T-cell (primary cell): ENCODE measurements at regions not wholly inside any gene's neighbourhood (a gene's known extent, or its start where the extent isn't known, plus 50 kb on each side); places are given as distances from the start of the nearest gene placed in this dataset.

Experiments
- ATAC-seq, 4 experiments: fragments of 200-7000 bp in 3 of 4; fragments of 150-1000 bp in 1 of 4; cut with Tn5 transposase; replicated peaks in 1 of 4; 1 replicate in 3 of 4; 2 replicates in 1 of 4; pipeline ENCODE4 v1.10.0; 2021; ENCODE audit warnings: moderate library complexity in 3 of 4, mild to moderate bottlenecking in 2 of 4, moderate number of reproducible peaks in 1 of 4
- CTCF ChIA-PET, 2 donors: fragments of 300-600 bp; sonication (Branson Sonifier 250); formaldehyde crosslinking; loops; one replicate each; lab custom pipeline; 2022; ENCODE audit warnings: antibody characterized with exemption in 2 of 2; lab: Charles Lee
- POLR2A ChIA-PET, 2 donors: fragments of 300-600 bp; sonication (Branson Sonifier 250); formaldehyde crosslinking; loops; one replicate each; lab custom pipeline; 2022; ENCODE audit warnings: antibody characterized with exemption in 2 of 2; lab: Charles Lee
- DNase-seq, 35 experiments: peaks; one replicate each; pipeline versions ENCODE4 v3.0.0 to v3.0.0-alpha.2; 2013 to 2023
- H3K27ac ChIP-seq: one replicate; pipeline ENCODE4 v1.5.1; 2013; ENCODE audit warnings: low read length
- H3K27me3 ChIP-seq, 2 experiments: replicated peaks in 1 of 2; 1 replicate in 1 of 2; 2 replicates in 1 of 2; pipeline versions ENCODE4 v1.6.1 to v1.7.0; 2013; ENCODE audit warnings: low read length in 1 of 2, mixed read lengths in 1 of 2; ENCODE audit not compliant: control insufficient read depth in 2 of 2, insufficient read depth in 2 of 2; ENCODE audit errors: extremely low read depth in 1 of 2
- H3K36me3 ChIP-seq, 2 donors: 1 replicate in 1 of 2; 2 replicates in 1 of 2; pipeline versions ENCODE4 v1.6.1 to v1.7.0; 2013; ENCODE audit warnings: low read length in 1 of 2; ENCODE audit not compliant: control insufficient read depth in 2 of 2, insufficient read depth in 1 of 2; ENCODE audit errors: extremely low read depth in 1 of 2
- H3K4me1 ChIP-seq, 2 experiments: 1 replicate in 1 of 2; 2 replicates in 1 of 2; pipeline versions ENCODE4 v1.6.1 to v1.7.0; 2013; ENCODE audit warnings: low read length in 2 of 2, mixed read lengths in 1 of 2; ENCODE audit not compliant: insufficient read depth in 2 of 2, control insufficient read depth in 1 of 2; ENCODE audit errors: extremely low read depth in 1 of 2
- H3K4me3 ChIP-seq, 2 donors: 1 replicate in 1 of 2; 2 replicates in 1 of 2; pipeline versions ENCODE4 v1.5.1 to v1.7.0; 2013; ENCODE audit warnings: mild to moderate bottlenecking in 2 of 2, low read length in 1 of 2, moderate library complexity in 1 of 2; ENCODE audit not compliant: control insufficient read depth in 1 of 2; ENCODE audit errors: extremely low read depth in 1 of 2
- H3K9me3 ChIP-seq: 2 replicates; pipeline ENCODE4 v1.7.0; 2013
- H3K27ac Mint-ChIP-seq, 2 donors: one replicate each; pipeline ENCODE4 v1.8.0; 2020 to 2021; ENCODE audit warnings: mild to moderate bottlenecking in 2 of 2, mixed read lengths in 2 of 2
- H3K27me3 Mint-ChIP-seq, 2 donors: one replicate each; pipeline ENCODE4 v1.8.0; 2021 to 2022; ENCODE audit warnings: mixed read lengths in 2 of 2
- H3K36me3 Mint-ChIP-seq: one replicate; pipeline ENCODE4 v1.8.0; 2021; ENCODE audit warnings: mixed read lengths
- H3K4me1 Mint-ChIP-seq, 3 donors: one replicate each; pipeline ENCODE4 v1.8.0; 2020 to 2022; ENCODE audit warnings: mixed read lengths in 3 of 3, mild to moderate bottlenecking in 1 of 3
- H3K4me3 Mint-ChIP-seq, 3 donors: one replicate each; pipeline ENCODE4 v1.8.0; 2020 to 2022; ENCODE audit warnings: mild to moderate bottlenecking in 3 of 3, mixed read lengths in 3 of 3, moderate library complexity in 3 of 3
- H3K9me3 Mint-ChIP-seq, 3 donors: one replicate each; pipeline ENCODE4 v1.8.0; 2020 to 2022; ENCODE audit warnings: mixed read lengths in 3 of 3
- WGBS: methylation state at CpG from one replicate; pipeline ENCODE4 v1.1.5; 2013; ENCODE audit warnings: missing lambda C conversion rate; ENCODE audit not compliant: insufficient coverage; 5-methylcytosine and 5-hydroxymethylcytosine counted together

DNA sequence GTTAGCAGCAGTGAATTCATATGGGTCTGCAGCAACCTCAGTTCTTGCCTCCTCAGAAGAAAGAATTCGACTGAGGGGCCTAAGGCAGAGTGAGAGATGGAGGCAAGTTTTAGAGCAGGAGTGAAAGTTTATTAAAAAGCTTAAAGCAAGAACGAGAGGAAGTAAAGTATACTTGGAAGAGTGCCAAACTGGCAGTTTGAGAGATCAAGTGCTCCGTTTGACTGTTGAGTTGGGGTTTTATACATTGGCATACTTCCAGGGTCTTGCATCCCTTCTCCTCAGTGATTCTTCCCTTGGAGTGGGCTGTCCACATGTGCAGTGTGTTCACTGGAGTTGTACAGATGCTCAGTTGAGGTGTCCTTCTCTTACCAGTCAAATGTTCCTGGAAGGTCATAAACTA is 203.6 kb downstream of the SPATA31D1 start:
- no peaks in the 10 kb centered on the region for H3K4me1 ChIP-seq
- Mint-ChIP-seq H3K27me3 (no peaks in the 10 kb centered on the region), H3K27ac (no peak overlapping the region), H3K4me3 (no peak overlapping the region), H3K9me3 (peaks cover 10 to 13% (median 12%) of the 10 kb centered on the region in 3 donors), H3K36me3 (no peaks in the 10 kb centered on the region), H3K4me1 (no peaks in the 10 kb centered on the region)
- DNase-seq (no peak), ATAC-seq (no peak)
- no CpG with 5 or more reads among the region's 3 CpGs for WGBS
- no peaks in the 10 kb centered on the region for H3K36me3 ChIP-seq
- H3K4me3 ChIP-seq, result no peak overlapping the region
- H3K27ac ChIP-seq, result no peak overlapping the region
- no peaks in the 10 kb centered on the region for H3K27me3 ChIP-seq
- ChIA-PET CTCF (no interaction called here), POLR2A (no interaction called here)
- H3K9me3 ChIP-seq, result no peaks in the 10 kb centered on the region

DNA sequence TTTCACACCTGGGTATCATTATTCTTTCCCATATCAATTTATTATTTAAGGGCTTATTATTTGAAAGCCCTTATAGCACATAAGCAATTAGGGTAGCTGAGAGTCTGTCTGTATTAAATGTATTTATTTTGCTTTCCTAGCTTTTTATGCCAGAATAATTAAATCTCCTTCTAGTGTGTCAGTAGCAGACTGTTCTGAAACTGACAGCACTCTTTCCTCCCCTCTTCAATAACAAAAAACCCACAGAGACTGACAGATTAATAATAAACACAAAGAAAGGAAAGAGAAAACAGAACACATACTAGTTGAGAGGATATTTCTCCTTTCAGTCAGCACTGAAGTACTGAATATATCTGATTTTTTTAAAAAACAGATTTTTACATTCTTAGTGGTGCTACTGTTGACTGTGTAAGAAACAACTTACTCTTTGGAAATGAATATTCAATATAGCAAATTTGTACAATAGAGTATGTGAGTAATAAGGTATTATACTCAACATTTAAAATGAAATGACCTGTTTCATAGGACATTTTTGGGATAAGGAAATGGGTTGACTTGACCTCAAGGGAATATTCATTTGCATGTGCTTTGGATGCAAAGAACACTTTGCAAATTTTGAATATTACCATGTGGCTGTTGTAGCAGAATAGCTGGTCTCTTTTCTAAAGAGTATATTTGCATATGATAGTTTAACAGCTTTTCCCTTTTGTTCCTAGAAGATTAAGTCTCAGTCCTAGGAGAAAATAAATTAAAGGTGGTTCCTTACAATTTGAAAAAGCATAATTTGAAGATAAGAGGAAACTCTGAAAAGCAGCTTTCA is 208.3 kb downstream of the SPATA31D1 start:
- no peak overlapping the region for H3K27ac ChIP-seq
- Mint-ChIP-seq H3K4me3 (no peak overlapping the region), H3K9me3 (peaks cover 9 to 12% (median 9%) of the 10 kb centered on the region in 3 donors), H3K27ac (no peak overlapping the region), H3K4me1 (no peaks in the 10 kb centered on the region), H3K27me3 (no peaks in the 10 kb centered on the region), H3K36me3 (no peaks in the 10 kb centered on the region)
- ATAC-seq (no peak), DNase-seq (no peak)
- no peaks in the 10 kb centered on the region for H3K36me3 ChIP-seq
- ChIA-PET POLR2A (no interaction called here), CTCF (no interaction called here)
- no peak overlapping the region for H3K4me3 ChIP-seq
- no peaks in the 10 kb centered on the region for H3K9me3 ChIP-seq
- H3K4me1 ChIP-seq, result no peaks in the 10 kb centered on the region
- no peaks in the 10 kb centered on the region for H3K27me3 ChIP-seq

DNA sequence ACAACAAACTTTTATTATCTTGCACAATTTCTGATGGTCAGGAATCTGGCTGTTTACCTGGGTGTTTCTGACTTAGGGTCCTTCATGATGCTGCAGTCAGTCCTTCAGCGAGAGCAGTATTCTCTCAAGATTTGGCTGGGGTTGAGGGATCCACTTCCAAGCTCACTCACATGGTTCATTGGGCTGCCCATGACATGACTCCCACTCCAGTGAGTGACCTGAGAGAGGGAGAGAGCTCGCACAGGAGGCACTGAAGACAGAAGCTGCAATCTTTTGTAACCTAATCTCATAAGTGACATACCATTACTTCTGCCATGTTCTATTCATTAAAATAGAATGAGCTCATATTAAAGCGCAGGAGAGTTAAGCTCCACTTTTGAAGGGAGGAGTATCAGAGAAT is 212.6 kb downstream of the SPATA31D1 start:
- POLR2A ChIA-PET, result interaction anchor here in 1 of 2 donors (0.6 kb wide), 1 partner anchor 518 kb away, joined by 15 read pairs; no protein-coding TSS in a partner anchor
- no peaks in the 10 kb centered on the region for H3K4me1 ChIP-seq
- 100% methylated on average over 1 of the region's 3 CpGs for WGBS
- no peaks in the 10 kb centered on the region for H3K9me3 ChIP-seq
- H3K27me3 ChIP-seq, result no peaks in the 10 kb centered on the region
- Mint-ChIP-seq H3K27ac (no peak overlapping the region), H3K9me3 (peaks cover 0 to 3% (median 0%) of the 10 kb centered on the region in 3 donors), H3K4me3 (no peak overlapping the region), H3K27me3 (no peaks in the 10 kb centered on the region), H3K4me1 (no peaks in the 10 kb centered on the region), H3K36me3 (no peaks in the 10 kb centered on the region)
- no peak overlapping the region for H3K27ac ChIP-seq
- DNase-seq, result no peak
- H3K36me3 ChIP-seq, result no peaks in the 10 kb centered on the region
- CTCF ChIA-PET, result no interaction called here
- H3K4me3 ChIP-seq, result no peak overlapping the region
- ATAC-seq, result no peak

DNA sequence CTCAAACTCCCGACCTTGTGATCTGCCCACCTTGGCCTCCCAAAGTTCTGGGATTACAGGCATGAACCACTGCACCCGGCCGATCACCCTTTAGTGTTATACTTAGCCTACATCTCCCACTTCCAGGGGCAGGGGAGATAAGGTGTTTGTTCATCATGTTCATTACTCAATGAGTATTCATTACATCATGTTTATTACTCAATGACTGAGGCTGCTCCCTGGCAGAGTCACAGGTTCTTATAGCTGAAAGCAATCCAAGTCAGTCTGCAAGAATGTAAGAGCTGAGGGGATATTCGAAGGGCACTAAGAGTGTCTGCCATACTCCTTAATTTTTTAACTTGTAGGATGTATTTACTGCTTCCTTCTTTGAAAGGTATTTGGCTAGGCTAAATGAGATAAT is 214.2 kb downstream of the SPATA31D1 start:
- H3K9me3 ChIP-seq, result no peaks in the 10 kb centered on the region
- Mint-ChIP-seq H3K4me1 (no peaks in the 10 kb centered on the region), H3K27me3 (no peaks in the 10 kb centered on the region), H3K9me3 (peaks cover 0 to 3% (median under 1%) of the 10 kb centered on the region in 3 donors), H3K36me3 (no peaks in the 10 kb centered on the region), H3K27ac (no peak overlapping the region), H3K4me3 (no peak overlapping the region)
- DNase-seq (no peak), ATAC-seq (no peak)
- ChIA-PET POLR2A (no interaction called here), CTCF (no interaction called here)
- no peak overlapping the region for H3K4me3 ChIP-seq
- WGBS, result 67% methylated on average over 1 of the region's 4 CpGs
- H3K36me3 ChIP-seq, result no peaks in the 10 kb centered on the region
- H3K4me1 ChIP-seq, result no peaks in the 10 kb centered on the region
- no peaks in the 10 kb centered on the region for H3K27me3 ChIP-seq
- no peak overlapping the region for H3K27ac ChIP-seq

DNA sequence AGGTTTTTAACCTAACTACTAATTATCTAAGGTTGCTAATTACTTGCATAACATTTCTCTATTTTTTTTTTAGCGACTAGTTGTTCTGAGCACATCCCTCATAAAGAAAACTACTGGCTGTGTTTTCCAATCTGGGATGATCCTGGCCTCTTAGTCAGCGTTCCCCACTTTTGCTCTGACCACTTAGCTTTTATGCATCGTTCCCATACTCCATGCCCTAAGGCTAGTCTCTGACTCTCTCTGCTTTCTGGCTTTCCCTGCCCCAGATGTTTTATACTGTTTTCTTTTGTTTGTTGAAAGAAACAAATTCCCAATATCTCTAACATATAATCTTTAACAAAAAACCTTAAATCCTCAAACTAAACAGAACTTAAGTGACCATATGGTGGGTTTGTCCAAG is 217.9 kb downstream of the SPATA31D1 start:
- Histone ChIP-seq H3K36me3 (no peaks in the 10 kb centered on the region), H3K27ac (no peak overlapping the region), H3K4me1 (no peaks in the 10 kb centered on the region), H3K4me3 (no peak overlapping the region), H3K9me3 (no peaks in the 10 kb centered on the region), H3K27me3 (no peaks in the 10 kb centered on the region)
- WGBS, result 100% methylated on average over 1 of the region's 3 CpGs
- DNase-seq (no peak), ATAC-seq (no peak)
- CTCF ChIA-PET, result no interaction called here
- Mint-ChIP-seq H3K36me3 (no peaks in the 10 kb centered on the region), H3K4me1 (no peaks in the 10 kb centered on the region), H3K27ac (no peak overlapping the region), H3K4me3 (no peak overlapping the region), H3K27me3 (no peaks in the 10 kb centered on the region), H3K9me3 (peaks cover 13 to 22% (median 19%) of the 10 kb centered on the region in 3 donors)
- POLR2A ChIA-PET, result no interaction called here

DNA sequence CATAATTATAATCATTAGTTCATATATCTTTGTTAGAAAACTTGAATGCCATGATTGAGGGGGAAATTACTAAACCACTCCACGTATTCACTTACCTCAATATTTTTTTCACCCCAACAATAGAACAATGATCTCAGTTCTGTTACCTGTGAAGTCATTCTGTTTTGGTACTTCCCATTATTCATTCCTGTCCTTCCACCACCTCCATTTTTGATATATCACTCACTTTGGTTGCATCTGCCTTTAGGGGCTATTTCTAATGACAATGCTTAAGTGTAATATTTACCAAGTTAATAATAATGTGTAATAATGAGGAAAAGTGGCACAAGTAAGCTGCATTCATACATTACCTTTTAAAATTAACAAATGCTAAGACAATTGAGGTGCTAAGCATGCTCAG is 218.4 kb downstream of the SPATA31D1 start:
- H3K27me3 Mint-ChIP-seq, result no peaks in the 10 kb centered on the region
- H3K27ac Mint-ChIP-seq, result no peak overlapping the region
- Histone ChIP-seq H3K4me1 (no peaks in the 10 kb centered on the region), H3K27me3 (no peaks in the 10 kb centered on the region), H3K27ac (no peak overlapping the region), H3K9me3 (no peaks in the 10 kb centered on the region), H3K36me3 (no peaks in the 10 kb centered on the region), H3K4me3 (no peak overlapping the region)
- no CpG with 5 or more reads among the region's 1 CpG for WGBS
- ATAC-seq (no peak), DNase-seq (no peak)
- no peaks in the 10 kb centered on the region for H3K4me1 Mint-ChIP-seq
- H3K36me3 Mint-ChIP-seq, result no peaks in the 10 kb centered on the region
- H3K9me3 Mint-ChIP-seq, result peaks cover 13 to 22% (median 19%) of the 10 kb centered on the region in 3 donors
- H3K4me3 Mint-ChIP-seq, result no peak overlapping the region
- POLR2A ChIA-PET, result no interaction called here
- CTCF ChIA-PET, result no interaction called here
